ENCODE measurements at regions not wholly inside any gene's neighbourhood (a gene's known extent, or its start where the extent isn't known, plus 50 kb on each side); places are given as distances from the start of the nearest gene placed in this dataset.

DNA sequence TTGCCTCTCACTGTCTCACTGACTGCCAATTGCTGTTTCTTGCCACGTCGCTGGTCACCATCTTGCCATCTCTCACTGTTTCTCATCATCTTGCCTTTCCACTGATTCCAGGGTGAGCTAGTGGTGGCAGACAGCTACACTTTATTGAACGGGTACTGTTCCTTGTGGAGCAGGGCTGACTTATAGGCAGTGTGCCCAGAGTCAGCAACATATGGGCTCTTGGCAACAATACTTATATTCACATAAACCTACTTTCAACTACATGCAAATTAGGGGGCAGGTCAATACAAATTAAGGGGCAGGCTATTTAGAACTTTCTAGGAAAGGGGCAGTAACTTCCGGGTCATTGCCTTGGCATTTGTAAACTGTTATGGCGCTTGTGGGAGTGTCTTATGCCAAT, 186.2 kb upstream of the SYNDIG1 start:
- no peak overlapping the region for H3K4me3 Mint-ChIP-seq
- no peaks in the 10 kb centered on the region for H3K36me3 Mint-ChIP-seq
- peaks cover 6% of the 10 kb centered on the region for H3K9me3 Mint-ChIP-seq
- H3K4me1 Mint-ChIP-seq, result no peaks in the 10 kb centered on the region
- no peak overlapping the region for H3K27ac Mint-ChIP-seq
- no peaks in the 10 kb centered on the region for H3K27me3 Mint-ChIP-seq
- no peak for ATAC-seq

DNA sequence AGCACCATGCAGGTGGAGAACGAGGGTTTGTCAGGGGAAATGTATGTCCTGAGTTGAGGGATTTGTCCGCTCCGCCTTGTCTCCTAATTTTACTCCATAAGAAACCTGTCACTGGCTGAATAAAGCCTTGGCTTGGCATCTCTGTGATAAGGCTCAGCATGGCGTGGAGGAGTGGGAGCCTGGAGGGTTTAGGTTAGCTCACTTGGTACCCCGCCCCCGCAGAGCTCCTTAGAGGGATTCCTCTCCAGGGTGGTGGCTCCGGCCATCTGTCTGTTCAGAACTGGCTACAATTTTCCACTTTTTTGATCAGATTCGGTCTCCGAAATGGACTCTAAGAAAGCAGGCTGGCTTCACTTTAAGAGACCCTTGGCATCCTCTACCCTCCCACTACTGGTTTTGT, 192.2 kb upstream of the SYNDIG1 start:
- no peak overlapping the region for H3K27ac Mint-ChIP-seq
- no peaks in the 10 kb centered on the region for H3K4me1 Mint-ChIP-seq
- no peaks in the 10 kb centered on the region for H3K36me3 Mint-ChIP-seq
- H3K9me3 Mint-ChIP-seq, result peaks cover 10% of the 10 kb centered on the region
- no peak for ATAC-seq
- no peaks in the 10 kb centered on the region for H3K27me3 Mint-ChIP-seq
- no peak overlapping the region for H3K4me3 Mint-ChIP-seq

GRCh38 chr20:24275946-24276705, 193.3 kb upstream of the SYNDIG1 start:
- no peaks in the 10 kb centered on the region for H3K4me1 Mint-ChIP-seq
- H3K4me3 Mint-ChIP-seq, result no peak overlapping the region
- H3K27me3 Mint-ChIP-seq, result no peaks in the 10 kb centered on the region
- peaks cover 10% of the 10 kb centered on the region for H3K9me3 Mint-ChIP-seq
- H3K27ac Mint-ChIP-seq, result no peak overlapping the region
- ATAC-seq, result no peak
- H3K36me3 Mint-ChIP-seq, result no peaks in the 10 kb centered on the region

- peaks cover 10% of the 10 kb centered on the region for H3K9me3 Mint-ChIP-seq
- H3K27me3 Mint-ChIP-seq, result no peaks in the 10 kb centered on the region
- no peak overlapping the region for H3K27ac Mint-ChIP-seq
- H3K4me3 Mint-ChIP-seq, result no peak overlapping the region
- no peak for ATAC-seq
- no peaks in the 10 kb centered on the region for H3K36me3 Mint-ChIP-seq
- H3K4me1 Mint-ChIP-seq, result no peaks in the 10 kb centered on the region
Measured at GRCh38 chr20:24273251-24273650, 196.2 kb upstream of the SYNDIG1 start.

DNA sequence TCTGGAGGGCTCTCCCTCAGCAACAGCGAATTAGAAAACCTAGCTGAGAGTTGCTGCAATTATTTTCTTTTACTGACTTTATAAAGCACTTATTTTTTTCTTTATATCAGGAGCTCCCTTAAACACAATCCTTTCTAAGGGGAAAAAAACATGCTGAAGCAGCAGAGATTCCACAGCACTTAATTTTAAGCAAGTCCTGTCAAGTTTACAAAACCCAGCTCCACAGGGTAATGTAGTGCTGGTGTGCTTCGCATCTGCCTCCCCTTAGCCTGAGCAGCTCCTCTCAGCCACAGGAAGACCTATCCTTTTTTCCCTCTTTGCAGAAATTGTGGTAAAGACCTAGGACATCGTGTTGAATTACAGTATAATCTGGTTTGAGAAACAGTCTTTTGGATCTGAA, 208.1 kb upstream of the SYNDIG1 start:
- no peak overlapping the region for H3K4me3 Mint-ChIP-seq
- H3K4me1 Mint-ChIP-seq, result no peaks in the 10 kb centered on the region
- no peaks in the 10 kb centered on the region for H3K36me3 Mint-ChIP-seq
- no peaks in the 10 kb centered on the region for H3K9me3 Mint-ChIP-seq
- no peak for ATAC-seq
- no peak overlapping the region for H3K27ac Mint-ChIP-seq
- no peaks in the 10 kb centered on the region for H3K27me3 Mint-ChIP-seq

DNA sequence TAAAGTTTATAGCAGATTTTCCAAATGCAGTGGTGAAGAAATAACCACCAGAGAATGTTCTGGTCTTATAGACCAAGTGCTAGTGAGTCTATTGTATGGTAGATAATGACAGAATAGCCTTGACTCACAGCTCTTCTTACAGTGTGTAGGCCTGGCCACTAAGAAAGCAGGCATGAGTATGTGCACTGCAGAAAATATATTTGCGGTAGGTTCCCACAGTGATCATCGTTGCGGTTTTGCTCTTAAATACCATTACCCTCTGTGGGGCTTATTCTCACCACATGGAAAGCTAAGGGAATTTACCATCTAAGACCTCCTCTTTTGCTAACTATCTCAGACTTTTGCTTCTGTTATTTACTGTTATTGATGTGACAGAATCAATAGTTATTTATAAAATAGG, 212.3 kb upstream of the SYNDIG1 start:
- Mint-ChIP-seq H3K4me3 (no peak overlapping the region), H3K9me3 (no peaks in the 10 kb centered on the region), H3K36me3 (no peaks in the 10 kb centered on the region), H3K27ac (no peak overlapping the region), H3K4me1 (no peaks in the 10 kb centered on the region), H3K27me3 (no peaks in the 10 kb centered on the region)
- no peak for ATAC-seq

GRCh38 chr20:24256307-24256706, 213.1 kb upstream of the SYNDIG1 start:
- H3K36me3 Mint-ChIP-seq, result no peaks in the 10 kb centered on the region
- H3K4me3 Mint-ChIP-seq, result no peak overlapping the region
- ATAC-seq, result no peak
- H3K4me1 Mint-ChIP-seq, result no peaks in the 10 kb centered on the region
- no peak overlapping the region for H3K27ac Mint-ChIP-seq
- no peaks in the 10 kb centered on the region for H3K27me3 Mint-ChIP-seq
- no peaks in the 10 kb centered on the region for H3K9me3 Mint-ChIP-seq

DNA sequence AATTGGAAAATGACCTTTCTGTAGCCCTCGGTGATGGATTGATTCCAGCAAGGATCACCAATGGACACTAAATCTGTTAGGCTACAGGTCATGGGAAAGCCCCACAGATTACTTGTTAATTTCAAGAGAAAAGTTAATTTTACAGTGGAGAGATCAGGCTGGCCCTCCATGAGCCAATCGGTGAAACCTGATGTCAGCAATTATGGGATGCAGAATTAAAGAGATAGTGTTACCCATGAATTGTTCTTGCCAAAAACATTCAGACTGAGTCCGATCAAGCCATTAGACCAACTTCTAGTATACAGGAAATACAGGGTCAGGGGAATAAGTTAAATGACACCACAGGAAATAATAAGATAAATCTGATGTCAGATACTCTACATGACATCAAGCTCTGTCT, 214.9 kb upstream of the SYNDIG1 start:
- no peak for ATAC-seq
- no peaks in the 10 kb centered on the region for H3K9me3 Mint-ChIP-seq

GRCh38 chr20:24253321-24253720, 216.1 kb upstream of the SYNDIG1 start:
- no peak overlapping the region for H3K27ac Mint-ChIP-seq
- H3K4me1 Mint-ChIP-seq, result no peaks in the 10 kb centered on the region
- ATAC-seq, result no peak
- H3K27me3 Mint-ChIP-seq, result peaks cover 2% of the 10 kb centered on the region
- H3K9me3 Mint-ChIP-seq, result no peaks in the 10 kb centered on the region
- H3K4me3 Mint-ChIP-seq, result no peak overlapping the region
- no peaks in the 10 kb centered on the region for H3K36me3 Mint-ChIP-seq

More for the DNA sequence above, 214.9 kb upstream of the SYNDIG1 start:
- H3K4me3 Mint-ChIP-seq, result no peak overlapping the region
- H3K27ac Mint-ChIP-seq, result no peak overlapping the region
- H3K27me3 Mint-ChIP-seq, result no peaks in the 10 kb centered on the region
- no peaks in the 10 kb centered on the region for H3K36me3 Mint-ChIP-seq
- no peaks in the 10 kb centered on the region for H3K4me1 Mint-ChIP-seq

GRCh38 chr20:24245094-24245493, 224.3 kb upstream of the SYNDIG1 start:
- Mint-ChIP-seq H3K9me3 (peaks cover 6% of the 10 kb centered on the region), H3K27me3 (peaks cover 12% of the 10 kb centered on the region), H3K36me3 (no peaks in the 10 kb centered on the region), H3K4me1 (no peaks in the 10 kb centered on the region), H3K4me3 (no peak overlapping the region), H3K27ac (no peak overlapping the region)
- no peak for ATAC-seq

DNA sequence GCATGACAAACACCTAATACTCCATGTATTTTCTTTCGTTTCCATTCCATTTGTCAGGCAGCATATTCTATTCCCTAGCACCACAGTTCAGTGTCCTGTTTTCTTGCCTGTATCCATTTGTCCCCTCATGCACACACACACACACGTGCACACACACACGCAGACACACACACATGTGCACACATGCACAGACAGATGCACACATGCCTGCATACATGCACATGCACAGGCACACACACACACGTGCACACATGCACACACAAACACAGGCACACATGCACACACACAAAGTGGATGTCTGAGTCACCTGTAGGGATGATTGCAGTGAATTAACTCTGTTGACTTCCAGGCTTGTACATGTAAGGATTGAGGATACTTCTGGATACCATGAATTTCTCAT, 226.7 kb upstream of the SYNDIG1 start:
- Mint-ChIP-seq H3K27me3 (peaks cover 4% of the 10 kb centered on the region), H3K27ac (no peak overlapping the region), H3K4me1 (no peaks in the 10 kb centered on the region), H3K9me3 (peaks cover 3% of the 10 kb centered on the region), H3K36me3 (no peaks in the 10 kb centered on the region), H3K4me3 (no peak overlapping the region)
- ATAC-seq, result no peak

DNA sequence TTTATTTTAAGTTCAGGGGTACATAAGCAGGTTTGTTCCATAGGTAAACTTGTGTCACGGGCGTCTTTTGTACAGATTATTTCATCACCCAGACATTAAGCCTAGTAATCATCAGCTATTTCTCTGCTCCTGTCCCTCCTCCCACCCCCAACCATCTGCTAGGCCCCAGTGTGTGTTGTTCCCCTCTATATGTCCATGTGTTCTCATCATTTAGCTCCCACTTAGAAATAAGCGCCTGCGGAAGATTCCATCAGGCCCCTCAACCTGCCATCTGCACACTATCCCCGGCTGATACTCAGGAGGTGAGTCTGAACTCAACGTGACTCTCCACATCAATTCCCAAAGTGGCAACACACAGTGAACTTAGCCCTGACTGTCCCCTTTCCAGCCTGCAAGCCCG, 228.0 kb upstream of the SYNDIG1 start:
- Mint-ChIP-seq H3K9me3 (no peaks in the 10 kb centered on the region), H3K27me3 (no peaks in the 10 kb centered on the region), H3K27ac (no peak overlapping the region), H3K4me3 (no peak overlapping the region), H3K36me3 (no peaks in the 10 kb centered on the region), H3K4me1 (no peaks in the 10 kb centered on the region)
- no peak for ATAC-seq

DNA sequence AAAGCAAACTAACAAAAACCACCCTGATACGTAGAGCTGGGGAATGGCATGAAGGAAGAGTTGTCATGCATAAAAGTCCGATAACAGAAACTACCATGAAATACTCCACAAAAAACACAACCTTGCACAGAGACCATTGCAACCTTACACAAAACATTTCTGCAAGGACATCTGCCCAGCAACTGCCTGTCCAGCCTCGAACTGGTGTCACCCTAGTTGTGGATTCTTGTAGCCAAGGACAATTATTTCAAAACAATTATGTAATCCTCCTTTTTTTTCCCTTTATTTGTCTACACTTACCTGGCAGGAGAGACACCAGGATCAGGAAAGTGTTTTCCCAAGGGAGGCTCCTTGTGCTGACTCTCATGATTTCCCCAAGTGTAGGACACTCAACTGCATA, 232.5 kb upstream of the SYNDIG1 start:
- Mint-ChIP-seq H3K36me3 (no peaks in the 10 kb centered on the region), H3K4me3 (no peak overlapping the region), H3K27me3 (no peaks in the 10 kb centered on the region), H3K9me3 (no peaks in the 10 kb centered on the region), H3K4me1 (no peaks in the 10 kb centered on the region), H3K27ac (no peak overlapping the region)
- no peak for ATAC-seq

- Mint-ChIP-seq H3K36me3 (no peaks in the 10 kb centered on the region), H3K27ac (no peak overlapping the region), H3K4me3 (no peak overlapping the region), H3K9me3 (no peaks in the 10 kb centered on the region), H3K27me3 (no peaks in the 10 kb centered on the region), H3K4me1 (no peaks in the 10 kb centered on the region)
- no peak for ATAC-seq
Measured at GRCh38 chr20:24236201-24236600, 233.2 kb upstream of the SYNDIG1 start.

DNA sequence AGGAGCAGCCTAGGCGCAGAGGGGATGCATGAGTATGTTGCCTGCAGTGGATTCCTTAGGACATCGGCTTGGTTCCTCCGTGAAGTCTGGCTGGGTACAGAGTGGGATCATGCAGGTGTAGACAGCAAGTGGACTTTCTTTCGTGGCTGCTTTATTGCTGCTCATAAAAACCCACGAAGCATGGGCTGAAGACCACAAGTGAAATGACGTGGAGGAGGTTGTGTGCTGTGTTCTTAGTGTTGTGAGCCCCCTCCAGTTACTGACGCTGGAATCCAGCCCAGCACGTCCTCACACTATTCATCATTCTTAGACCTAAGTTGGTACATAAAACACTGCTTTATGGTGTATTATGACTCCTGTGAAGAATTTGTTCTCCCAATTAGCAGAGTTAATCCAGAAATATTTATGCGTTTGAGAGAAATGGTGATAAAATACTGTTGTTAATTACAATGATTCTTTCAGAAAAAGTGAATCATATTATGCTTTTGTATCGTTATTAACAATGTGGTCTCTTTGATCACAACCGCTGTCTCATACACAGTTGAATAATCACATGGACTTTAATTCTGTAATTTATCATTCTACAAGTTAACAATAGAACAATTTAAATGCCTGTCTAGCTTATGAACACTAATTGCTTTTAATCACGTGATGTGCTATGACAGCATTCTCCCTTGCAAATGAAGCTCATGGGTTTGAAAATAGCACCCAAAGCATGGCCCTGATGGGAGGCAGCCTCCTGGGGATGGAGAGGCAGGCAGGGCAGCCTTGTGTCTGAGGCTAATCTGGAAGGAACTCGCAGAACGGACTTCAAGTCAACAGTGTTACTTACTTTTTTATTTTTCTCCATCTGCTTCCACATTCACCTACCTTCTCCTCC, 233.9 kb upstream of the SYNDIG1 start:
- no peak overlapping the region for H3K27ac Mint-ChIP-seq
- no peaks in the 10 kb centered on the region for H3K9me3 Mint-ChIP-seq
- no peak for ATAC-seq
- H3K36me3 Mint-ChIP-seq, result no peaks in the 10 kb centered on the region
- H3K27me3 Mint-ChIP-seq, result no peaks in the 10 kb centered on the region
- H3K4me3 Mint-ChIP-seq, result no peak overlapping the region
- no peaks in the 10 kb centered on the region for H3K4me1 Mint-ChIP-seq

DNA sequence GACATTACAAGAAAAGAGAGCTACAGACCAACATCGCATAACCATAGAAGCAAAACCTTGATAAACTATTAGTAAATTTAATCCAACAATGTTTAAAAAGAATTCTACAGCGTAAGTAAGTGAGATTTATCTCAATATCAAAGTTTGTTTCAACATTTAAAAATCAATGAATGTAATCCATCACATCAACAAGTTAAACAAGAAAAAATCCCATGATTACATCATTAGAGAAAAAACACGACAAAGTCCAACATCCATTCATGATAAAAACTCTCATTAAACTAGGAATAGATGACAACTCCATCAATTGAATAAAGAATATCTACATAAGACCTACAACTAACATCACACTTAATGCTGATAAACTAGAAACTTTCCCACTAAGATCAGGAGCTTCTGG, 239.0 kb upstream of the GGTLC1 start:
- Mint-ChIP-seq H3K9me3 (no peaks in the 10 kb centered on the region), H3K27me3 (peaks cover 24% of the 10 kb centered on the region)
- no peak for ATAC-seq

More for the DNA sequence above, 239.0 kb upstream of the GGTLC1 start:
- Mint-ChIP-seq H3K4me1 (no peaks in the 10 kb centered on the region), H3K36me3 (no peaks in the 10 kb centered on the region), H3K27ac (no peak overlapping the region), H3K4me3 (no peak overlapping the region)
